Ascending aorta (tissue), 2 donors: ENCODE measurements at regions not wholly inside any gene's neighbourhood (a gene's known extent, or its start where the extent isn't known, plus 50 kb on each side); places are given as distances from the start of the nearest gene placed in this dataset.

Experiments
- DNase-seq, 2 donors: peaks; one replicate each; pipeline ENCODE4 v3.0.0-alpha.2; 2019; ENCODE audit warnings: low spot score in 2 of 2
- H3K27ac ChIP-seq, 2 donors: fragments of 200-600 bp; sonication (generic); one replicate each; pipeline ENCODE4 v1.5.1; 2016 to 2017; ENCODE audit warnings: mild to moderate bottlenecking in 1 of 2
- H3K27me3 ChIP-seq: fragments of 200-600 bp; sonication (generic); one replicate; pipeline ENCODE4 v1.5.1; 2017
- H3K36me3 ChIP-seq, 2 donors: fragments of 200-600 bp; sonication (generic); one replicate each; pipeline ENCODE4 v1.5.1; 2016
- H3K4me1 ChIP-seq, 2 donors: fragments of 200-600 bp; sonication (generic); one replicate each; pipeline ENCODE4 v1.5.1; 2016 to 2017; ENCODE audit warnings: mild to moderate bottlenecking in 1 of 2
- H3K4me3 ChIP-seq, 2 donors: fragments of 200-600 bp; sonication (generic); one replicate each; pipeline ENCODE4 v1.5.1; 2016 to 2017; ENCODE audit warnings: mild to moderate bottlenecking in 1 of 2
- H3K9me3 ChIP-seq, 2 donors: fragments of 200-600 bp; sonication (generic); one replicate each; pipeline ENCODE4 v1.5.1; 2016
- intact Hi-C: fragments of 100-400 bp; cut with DNase I; formaldehyde crosslinking; loops from one replicate; pipeline ENCODE4 v1.15.1; 2023
- TF ChIP-seq, protein P1 (sequence below), 3 experiments: fragments of 200-600 bp in 2 of 3; fragments of 450-650 bp in 1 of 3; sonication (generic) in 2 of 3; IDR thresholded peaks; one replicate each; pipeline ENCODE4 v1.5.1; 2016 to 2019; ENCODE audit warnings: antibody characterized with exemption in 3 of 3, mild to moderate bottlenecking in 1 of 3, moderate library complexity in 1 of 3

DNA sequence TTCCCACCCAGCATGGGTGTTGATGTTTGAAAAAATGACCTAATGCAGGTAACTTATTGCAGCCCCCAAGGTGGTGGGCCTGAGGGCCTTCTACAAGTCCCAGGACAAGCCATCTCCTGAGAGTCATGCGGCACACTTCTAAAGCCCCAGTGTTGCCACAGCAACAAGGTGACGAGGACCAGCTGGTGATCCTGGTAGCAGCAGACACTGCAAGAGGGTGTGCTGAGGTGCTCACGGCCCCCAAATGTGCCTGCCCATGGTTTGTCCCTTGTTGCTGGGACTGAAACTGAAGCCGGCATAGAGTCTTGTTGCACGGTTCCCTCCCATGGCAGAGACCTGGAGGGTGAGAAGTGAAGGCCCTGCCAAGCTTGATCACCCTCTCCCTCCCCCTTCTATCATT lies 333.2 kb upstream of the MGMT start:
- Histone ChIP-seq H3K9me3 (no peaks in the 10 kb centered on the region), H3K4me1 (no peaks in the 10 kb centered on the region), H3K27me3 (no peaks in the 10 kb centered on the region), H3K27ac (no peak overlapping the region), H3K36me3 (no peaks in the 10 kb centered on the region), H3K4me3 (no peak overlapping the region)
- intact Hi-C loops = no loop called here
- TF ChIP-seq, protein P1, sequence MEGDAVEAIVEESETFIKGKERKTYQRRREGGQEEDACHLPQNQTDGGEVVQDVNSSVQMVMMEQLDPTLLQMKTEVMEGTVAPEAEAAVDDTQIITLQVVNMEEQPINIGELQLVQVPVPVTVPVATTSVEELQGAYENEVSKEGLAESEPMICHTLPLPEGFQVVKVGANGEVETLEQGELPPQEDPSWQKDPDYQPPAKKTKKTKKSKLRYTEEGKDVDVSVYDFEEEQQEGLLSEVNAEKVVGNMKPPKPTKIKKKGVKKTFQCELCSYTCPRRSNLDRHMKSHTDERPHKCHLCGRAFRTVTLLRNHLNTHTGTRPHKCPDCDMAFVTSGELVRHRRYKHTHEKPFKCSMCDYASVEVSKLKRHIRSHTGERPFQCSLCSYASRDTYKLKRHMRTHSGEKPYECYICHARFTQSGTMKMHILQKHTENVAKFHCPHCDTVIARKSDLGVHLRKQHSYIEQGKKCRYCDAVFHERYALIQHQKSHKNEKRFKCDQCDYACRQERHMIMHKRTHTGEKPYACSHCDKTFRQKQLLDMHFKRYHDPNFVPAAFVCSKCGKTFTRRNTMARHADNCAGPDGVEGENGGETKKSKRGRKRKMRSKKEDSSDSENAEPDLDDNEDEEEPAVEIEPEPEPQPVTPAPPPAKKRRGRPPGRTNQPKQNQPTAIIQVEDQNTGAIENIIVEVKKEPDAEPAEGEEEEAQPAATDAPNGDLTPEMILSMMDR (IDR thresholded peaks at IDR 0.05) = no peak
- DNase-seq = no peak

DNA sequence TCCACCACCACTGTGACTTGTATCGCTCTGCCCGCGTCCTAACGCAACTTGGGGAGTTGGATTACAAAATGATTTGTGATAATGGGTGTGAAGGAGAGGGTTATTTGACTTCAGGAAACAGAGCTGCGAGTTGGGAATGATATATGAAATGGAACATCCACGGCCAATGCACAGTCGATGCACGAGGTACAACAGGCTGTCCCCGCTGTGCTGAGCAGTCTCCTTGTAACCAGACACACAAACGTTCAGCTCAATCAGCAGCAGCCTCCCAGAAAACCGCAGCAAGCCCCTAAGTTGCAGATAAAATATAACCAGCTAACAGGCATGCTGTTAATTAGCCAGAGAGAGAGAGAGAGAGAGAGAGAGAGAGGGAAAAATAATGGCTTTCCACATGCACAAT lies 332.7 kb upstream of the MGMT start:
- no peaks in the 10 kb centered on the region for H3K4me1 ChIP-seq
- no peak overlapping the region for H3K4me3 ChIP-seq
- no peak overlapping the region for H3K27ac ChIP-seq
- H3K9me3 ChIP-seq = no peaks in the 10 kb centered on the region
- intact Hi-C loops = no loop called here
- H3K27me3 ChIP-seq = no peaks in the 10 kb centered on the region
- no peak for DNase-seq
- TF ChIP-seq, protein P1 (IDR thresholded peaks at IDR 0.05) = no peak
- no peaks in the 10 kb centered on the region for H3K36me3 ChIP-seq

DNA sequence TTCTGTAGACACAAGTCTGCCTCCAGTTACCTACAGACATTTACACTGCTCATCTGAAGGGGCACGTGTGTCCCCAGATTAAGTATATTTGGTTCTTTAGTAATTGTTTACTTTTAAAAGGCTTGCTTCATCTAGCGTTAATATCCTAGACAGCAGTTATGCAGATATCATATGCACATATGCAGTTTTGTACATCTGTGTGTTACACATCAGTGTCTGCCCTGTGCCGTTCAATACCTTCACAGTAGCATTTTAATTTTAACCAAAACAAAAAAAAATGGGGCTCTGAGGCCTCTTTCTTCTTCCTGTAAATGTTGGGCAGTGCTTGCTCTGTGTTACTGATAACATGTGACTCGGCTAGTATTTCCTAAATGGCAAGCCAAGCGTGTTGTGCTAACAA lies 331.4 kb upstream of the MGMT start:
- TF ChIP-seq, protein P1 (IDR thresholded peaks at IDR 0.05) = no peak
- no peak overlapping the region for H3K4me3 ChIP-seq
- no peak overlapping the region for H3K27ac ChIP-seq
- H3K4me1 ChIP-seq = no peaks in the 10 kb centered on the region
- H3K9me3 ChIP-seq = no peaks in the 10 kb centered on the region
- DNase-seq = no peak
- H3K36me3 ChIP-seq = no peaks in the 10 kb centered on the region
- intact Hi-C loops = no loop called here
- no peaks in the 10 kb centered on the region for H3K27me3 ChIP-seq

DNA sequence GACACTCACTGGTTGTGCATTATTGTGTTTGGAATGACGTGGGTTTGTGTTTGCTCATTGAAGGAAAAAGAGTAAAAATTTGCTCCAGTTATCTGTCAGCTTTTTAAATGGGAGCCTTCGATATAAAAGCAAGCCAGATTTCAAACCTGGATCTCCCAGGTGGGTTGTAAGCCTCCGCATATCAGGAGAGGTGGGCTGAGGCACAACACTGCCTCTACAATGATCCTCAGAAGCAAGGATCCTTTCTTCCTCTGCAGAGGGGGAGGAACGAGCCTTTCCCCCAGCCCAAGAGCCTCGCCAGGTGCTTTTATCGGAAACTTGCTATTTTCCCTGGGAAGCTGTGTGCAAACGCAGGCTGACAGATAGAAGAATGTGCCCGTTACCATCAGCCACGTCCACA lies 331.0 kb upstream of the MGMT start:
- TF ChIP-seq, protein P1 (IDR thresholded peaks at IDR 0.05) = no peak
- no peak for DNase-seq
- intact Hi-C loops = no loop called here
- Histone ChIP-seq H3K9me3 (no peaks in the 10 kb centered on the region), H3K27ac (no peak overlapping the region), H3K4me1 (no peaks in the 10 kb centered on the region), H3K36me3 (no peaks in the 10 kb centered on the region), H3K27me3 (no peaks in the 10 kb centered on the region), H3K4me3 (no peak overlapping the region)

DNA sequence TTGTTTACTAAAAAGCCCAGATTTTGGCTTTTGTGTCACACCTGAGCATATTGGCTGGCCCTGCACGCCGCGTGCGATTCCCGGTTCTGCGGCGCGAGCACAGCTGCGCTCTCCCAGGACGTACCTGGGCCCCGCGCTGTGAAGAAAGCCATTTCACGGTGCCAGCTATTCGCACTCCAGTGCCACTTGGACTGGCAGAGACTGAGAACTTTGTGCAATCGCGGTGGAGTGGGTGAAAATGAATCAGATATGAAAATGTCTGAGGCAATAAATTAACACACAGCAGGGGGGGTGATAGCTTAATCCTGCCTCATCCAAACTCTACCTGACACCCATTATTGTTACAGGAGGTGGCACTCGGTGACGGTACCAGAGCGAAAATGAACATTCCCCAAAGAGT lies 330.1 kb upstream of the MGMT start:
- Histone ChIP-seq H3K36me3 (no peaks in the 10 kb centered on the region), H3K4me1 (no peaks in the 10 kb centered on the region), H3K27me3 (no peaks in the 10 kb centered on the region), H3K27ac (no peak overlapping the region), H3K4me3 (no peak overlapping the region), H3K9me3 (no peaks in the 10 kb centered on the region)
- TF ChIP-seq, protein P1 (IDR thresholded peaks at IDR 0.05) = no peak
- intact Hi-C loops = no loop called here
- DNase-seq = no peak
